ENCODE measurements at regions not wholly inside any gene's neighbourhood (a gene's known extent, or its start where the extent isn't known, plus 50 kb on each side); places are given as distances from the start of the nearest gene placed in this dataset.

DNA sequence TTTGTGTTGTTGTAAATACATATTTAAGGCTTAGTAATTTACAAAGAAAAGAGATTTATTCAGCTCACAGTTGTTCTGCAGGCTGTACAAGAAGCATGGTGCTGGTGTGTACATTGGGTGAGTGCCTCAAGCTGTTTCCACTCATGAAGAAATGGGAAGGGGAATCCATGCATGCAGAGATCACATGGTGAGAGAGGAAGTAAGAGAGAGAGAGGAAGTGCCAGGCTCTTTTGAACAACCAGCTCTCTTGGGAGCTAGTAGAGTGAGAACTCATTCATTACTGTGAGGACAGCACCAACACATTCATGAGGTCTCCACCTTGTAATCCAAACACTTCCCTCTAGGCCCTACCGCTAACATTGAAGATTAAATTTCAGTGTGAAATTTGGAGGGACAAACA lies 909.2 kb downstream of the NSUN3 start:
- Histone ChIP-seq H3K4me1 (no peaks in the 10 kb centered on the region), H3K36me3 (no peaks in the 10 kb centered on the region), H3K9me3 (no peaks in the 10 kb centered on the region), H3K27me3 (no peaks in the 10 kb centered on the region), H3K4me3 (no peak overlapping the region), H3K27ac (no peak overlapping the region)
- WGBS, 2 donors (ENCODE audit: low coverage in 1 of 2), result 88 to 100% methylated on average over 1 of the region's 1 CpG
- TF ChIP-seq EP300 (IDR thresholded peaks at IDR 0.05; ENCODE audit: low read depth) (no peak), POLR2AphosphoS5 (IDR thresholded peaks at IDR 0.05) (no peak), CTCF (IDR thresholded peaks at IDR 0.05) (no peak), POLR2A (IDR thresholded peaks at IDR 0.05) (no peak)
- intact Hi-C loops (cut with DNase I; ENCODE audit: low total_unique reads) (no loop called here), in situ Hi-C loops (cut with MboI; ENCODE audit: low pct_ligation_motif_present in 1 of 4, low pct_unique_long_range_greater_than_20kb in 1 of 4, low sequenced_read_pairs in 3 of 4) (no loop called here)
- no peak for DNase-seq

DNA sequence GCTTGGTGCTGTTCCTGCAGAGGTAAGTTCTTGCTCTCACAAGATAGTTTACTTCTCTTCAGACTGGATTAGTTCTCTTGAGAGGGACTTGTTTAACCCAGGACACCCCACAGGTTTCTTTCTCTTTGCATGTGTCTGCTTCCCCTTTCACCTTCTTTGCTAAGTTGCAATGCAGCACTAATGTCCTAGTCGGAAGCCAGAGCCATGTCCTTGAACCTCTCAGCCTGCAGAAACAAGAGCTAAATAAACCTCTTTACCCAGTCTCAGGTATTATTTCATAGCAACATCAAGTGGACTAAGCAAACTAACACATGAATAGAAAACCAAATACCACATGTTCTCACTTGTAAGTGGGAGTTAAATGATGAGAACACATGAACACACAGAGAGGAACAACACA lies 915.2 kb downstream of the NSUN3 start:
- H3K27me3 ChIP-seq, result no peaks in the 10 kb centered on the region
- no peak for DNase-seq
- in situ Hi-C loops (cut with MboI; ENCODE audit: low pct_ligation_motif_present in 1 of 4, low pct_unique_long_range_greater_than_20kb in 1 of 4, low sequenced_read_pairs in 3 of 4), result no loop called here
- no peak overlapping the region for H3K4me3 ChIP-seq
- H3K4me1 ChIP-seq, result no peaks in the 10 kb centered on the region
- no peaks in the 10 kb centered on the region for H3K9me3 ChIP-seq
- no peaks in the 10 kb centered on the region for H3K36me3 ChIP-seq
- H3K27ac ChIP-seq, result no peak overlapping the region
- TF ChIP-seq EP300 (IDR thresholded peaks at IDR 0.05; ENCODE audit: low read depth) (no peak), POLR2AphosphoS5 (IDR thresholded peaks at IDR 0.05) (no peak), CTCF (IDR thresholded peaks at IDR 0.05) (no peak), POLR2A (IDR thresholded peaks at IDR 0.05) (no peak)
- WGBS, 2 donors (ENCODE audit: low coverage in 1 of 2), result 76% methylated on average over 1 of the region's 1 CpG; no CpG with 5 or more reads in 1 of the 2 donors
- intact Hi-C loops (cut with DNase I; ENCODE audit: low total_unique reads), result no loop called here

DNA sequence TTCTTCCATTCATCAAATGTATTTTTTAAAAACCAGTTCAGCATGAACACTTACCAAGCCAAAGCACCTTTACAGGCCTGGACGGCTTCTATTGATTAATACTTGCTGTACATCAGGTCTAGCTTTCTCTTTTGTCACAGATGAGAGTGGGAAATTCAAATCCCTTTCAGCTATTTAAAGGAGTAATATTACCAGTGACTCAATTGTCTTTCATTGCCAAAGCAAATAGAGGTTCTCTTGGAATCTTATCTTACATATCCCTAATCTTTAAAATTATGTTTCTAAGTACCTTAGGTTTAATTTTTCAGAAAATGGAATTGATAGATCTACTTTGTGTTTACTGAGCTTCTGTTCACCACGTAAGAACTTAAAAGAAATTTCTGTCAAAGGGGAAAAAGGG lies 922.9 kb downstream of the NSUN3 start:
- no peak overlapping the region for H3K27ac ChIP-seq
- intact Hi-C loops (cut with DNase I; ENCODE audit: low total_unique reads), result no loop called here
- H3K36me3 ChIP-seq, result no peaks in the 10 kb centered on the region
- no peaks in the 10 kb centered on the region for H3K9me3 ChIP-seq
- 73 to 77% methylated on average over 2 of the region's 2 CpGs for WGBS, 2 donors (ENCODE audit: low coverage in 1 of 2)
- TF ChIP-seq POLR2AphosphoS5 (IDR thresholded peaks at IDR 0.05) (no peak), POLR2A (IDR thresholded peaks at IDR 0.05) (no peak), EP300 (IDR thresholded peaks at IDR 0.05; ENCODE audit: low read depth) (no peak), CTCF (IDR thresholded peaks at IDR 0.05) (no peak)
- in situ Hi-C loops (cut with MboI; ENCODE audit: low pct_ligation_motif_present in 1 of 4, low pct_unique_long_range_greater_than_20kb in 1 of 4, low sequenced_read_pairs in 3 of 4), result no loop called here
- no peaks in the 10 kb centered on the region for H3K27me3 ChIP-seq
- H3K4me1 ChIP-seq, result no peaks in the 10 kb centered on the region
- DNase-seq, result no peak
- H3K4me3 ChIP-seq, result no peak overlapping the region

DNA sequence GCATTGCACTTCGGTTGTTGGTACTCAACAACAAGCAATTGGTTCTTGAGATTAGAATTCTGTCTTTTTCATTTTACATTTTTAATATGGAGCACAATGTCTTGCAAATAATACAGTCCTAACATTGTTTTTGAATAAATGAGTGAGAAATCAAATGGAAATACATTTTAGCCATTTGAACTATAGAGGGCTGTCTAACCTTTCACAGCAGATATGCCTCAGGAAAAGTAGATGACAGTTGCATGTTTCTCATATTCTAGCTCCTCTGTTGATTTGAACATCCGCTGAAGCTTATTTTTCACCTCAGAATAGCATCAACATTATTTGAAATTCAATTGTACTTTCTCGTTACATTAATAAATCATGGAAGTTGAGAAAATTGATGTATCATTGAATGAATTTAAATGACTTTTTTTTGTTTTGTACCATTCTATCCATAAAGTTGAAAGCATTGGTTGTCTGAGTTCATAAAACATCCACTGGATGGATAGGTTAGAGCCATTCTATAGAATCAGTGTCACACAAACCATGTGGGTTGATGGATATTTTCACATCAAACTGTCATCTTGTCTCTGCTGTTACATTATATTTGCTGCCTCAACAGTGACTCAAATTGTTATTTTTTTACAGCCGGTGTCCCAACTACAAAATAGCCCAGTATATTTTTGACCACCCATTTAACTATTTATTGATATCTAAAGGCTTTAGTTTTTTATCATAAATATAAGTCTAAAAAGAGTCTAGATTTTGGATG lies 928.3 kb downstream of the NSUN3 start:
- TF ChIP-seq EP300 (IDR thresholded peaks at IDR 0.05; ENCODE audit: low read depth) (no peak), POLR2AphosphoS5 (IDR thresholded peaks at IDR 0.05) (no peak), POLR2A (IDR thresholded peaks at IDR 0.05) (no peak), CTCF (IDR thresholded peaks at IDR 0.05) (no peak)
- no peaks in the 10 kb centered on the region for H3K9me3 ChIP-seq
- in situ Hi-C loops (cut with MboI; ENCODE audit: low pct_ligation_motif_present in 1 of 4, low pct_unique_long_range_greater_than_20kb in 1 of 4, low sequenced_read_pairs in 3 of 4), result no loop called here
- H3K36me3 ChIP-seq, result no peaks in the 10 kb centered on the region
- H3K4me3 ChIP-seq, result no peak overlapping the region
- WGBS, 2 donors (ENCODE audit: low coverage in 1 of 2), result 78 to 91% methylated on average over 4 of the region's 4 CpGs
- intact Hi-C loops (cut with DNase I; ENCODE audit: low total_unique reads), result no loop called here
- no peak overlapping the region for H3K27ac ChIP-seq
- no peak for DNase-seq
- H3K27me3 ChIP-seq, result no peaks in the 10 kb centered on the region
- H3K4me1 ChIP-seq, result no peaks in the 10 kb centered on the region

All from transverse colon (tissue), 4 donors.